HEK293T (cell line): ENCODE measurements at regions not wholly inside any gene's neighbourhood (a gene's known extent, or its start where the extent isn't known, plus 50 kb on each side); places are given as distances from the start of the nearest gene placed in this dataset.
A peak's percentile ranks its signal among the peaks of the same experiment; 100 is the strongest.

Source experiments
- CTCF ChIA-PET: fragments of 350-600 bp; formaldehyde crosslinking; extraction: SDS; loops from one replicate; lab custom pipeline; 2021; ENCODE audit warnings: antibody characterized with exemption, inconsistent platforms; lab: Yijun Ruan, JAX
- POLR2A ChIA-PET: fragments of 350-600 bp; formaldehyde crosslinking; extraction: SDS; loops from one replicate; lab custom pipeline; 2020; ENCODE audit warnings: antibody characterized with exemption, inconsistent platforms; lab: Yijun Ruan, JAX
- DNase-seq: peaks from one replicate; pipeline ENCODE4 v3.0.0; 2012; ENCODE audit warnings: mixed read lengths; ENCODE audit errors: extremely low spot score
- ARNT ChIP-seq: fragments of 450-650 bp; IDR thresholded peaks from 2 replicates; pipeline ENCODE4 v1.6.1; 2017; ENCODE audit warnings: mild to moderate bottlenecking
- BHLHE40 ChIP-seq: fragments of 450-650 bp; IDR thresholded peaks from 2 replicates; pipeline ENCODE4 v1.6.1; 2016; ENCODE audit warnings: mild to moderate bottlenecking, moderate library complexity, borderline replicate concordance
- CTBP1 ChIP-seq: fragments of 450-650 bp; IDR thresholded peaks from 2 replicates; pipeline ENCODE4 v1.6.1; 2016; ENCODE audit warnings: borderline replicate concordance
- ELF4 ChIP-seq: fragments of 450-650 bp; IDR thresholded peaks from 2 replicates; pipeline ENCODE4 v1.6.1; 2017; ENCODE audit warnings: antibody characterized with exemption
- FOXA1 ChIP-seq: fragments of 450-650 bp; IDR thresholded peaks from 2 replicates; pipeline ENCODE4 v1.6.1; 2016; ENCODE audit warnings: mild to moderate bottlenecking
- FOXK2 ChIP-seq: fragments of 450-650 bp; IDR thresholded peaks from 2 replicates; pipeline ENCODE4 v1.6.1; 2016; ENCODE audit warnings: mild to moderate bottlenecking
- FOXM1 ChIP-seq: fragments of 450-650 bp; IDR thresholded peaks from 2 replicates; pipeline ENCODE4 v1.6.1; 2017; ENCODE audit warnings: mild to moderate bottlenecking, borderline replicate concordance
- HDGF ChIP-seq: fragments of 450-650 bp; IDR thresholded peaks from 2 replicates; pipeline ENCODE4 v1.6.1; 2017; ENCODE audit warnings: antibody characterized with exemption, borderline replicate concordance
- L3MBTL2 ChIP-seq: fragments of 450-650 bp; conservative IDR thresholded peaks from 2 replicates; pipeline ENCODE4 v1.6.1; 2016; ENCODE audit warnings: mild to moderate bottlenecking
- LEF1 ChIP-seq: fragments of 450-650 bp; IDR thresholded peaks from 2 replicates; pipeline ENCODE4 v1.6.1; 2017; ENCODE audit warnings: mild to moderate bottlenecking, borderline replicate concordance
- NFRKB ChIP-seq: fragments of 450-650 bp; IDR thresholded peaks from 2 replicates; pipeline ENCODE4 v1.6.1; 2016; ENCODE audit warnings: mild to moderate bottlenecking, moderate library complexity
- PKNOX1 ChIP-seq: fragments of 450-650 bp; IDR thresholded peaks from 2 replicates; pipeline ENCODE4 v1.6.1; 2016
- SP1 ChIP-seq: fragments of 450-650 bp; IDR thresholded peaks from 2 replicates; pipeline ENCODE4 v1.6.1; 2017
- SUZ12 ChIP-seq: fragments of 450-650 bp; IDR thresholded peaks from 2 replicates; pipeline ENCODE4 v1.6.1; 2016; ENCODE audit warnings: mild to moderate bottlenecking
- TARDBP ChIP-seq: fragments of 450-650 bp; IDR thresholded peaks from 2 replicates; pipeline ENCODE4 v1.6.1; 2016
- ZNF384 ChIP-seq: fragments of 450-650 bp; IDR thresholded peaks from 2 replicates; pipeline ENCODE4 v1.6.1; 2016

DNA sequence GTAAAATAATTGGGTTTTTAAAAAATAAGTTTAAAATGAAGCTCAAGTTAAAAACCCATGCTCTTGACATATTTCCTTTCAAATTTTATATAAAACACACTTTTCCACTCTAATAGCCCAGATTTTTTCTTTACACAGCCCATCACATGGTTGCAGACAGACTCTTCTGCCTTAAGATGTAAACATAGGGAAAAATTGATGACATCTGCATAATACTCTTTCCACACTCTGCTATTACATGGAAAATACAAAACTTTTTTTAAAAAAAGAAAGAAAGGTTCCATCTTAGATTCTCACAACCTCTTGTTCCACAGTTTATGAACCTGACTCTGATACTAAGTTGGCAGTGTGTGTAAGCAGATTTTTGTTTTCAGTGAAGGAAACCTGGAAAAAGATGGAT lies 120.8 kb upstream of the ZNF648 start:
- POLR2A ChIA-PET = interaction anchor here (1.3 kb wide), 1 partner anchor 210 kb away, joined by 4 read pairs; the partner anchor contains the start of gene GLUL
- CTCF ChIA-PET = no interaction called here

DNA sequence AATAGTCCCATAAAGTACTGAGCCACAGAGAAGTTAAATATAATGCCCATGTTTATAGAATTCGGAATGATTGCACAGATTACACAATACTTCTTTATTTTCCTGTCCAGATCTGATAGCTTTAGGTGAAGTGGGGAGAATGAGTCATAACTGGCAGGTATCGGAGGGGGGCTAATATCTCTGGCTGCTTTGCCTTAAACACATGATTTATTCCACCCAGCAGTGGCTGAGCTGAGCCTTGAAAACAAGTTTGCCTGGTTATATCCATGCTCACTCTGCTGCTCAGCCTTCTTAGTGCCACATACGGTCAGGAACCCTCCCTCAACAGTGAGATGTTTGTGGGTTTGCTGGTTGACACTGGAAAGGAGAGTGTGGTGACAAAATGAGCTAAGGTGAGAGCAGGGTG lies 119.7 kb upstream of the ZNF648 start:
- no peak for DNase-seq
- ChIA-PET POLR2A (interaction anchor here (1.3 kb wide), 1 partner anchor 211 kb away, joined by 4 read pairs; the partner anchor contains the start of gene GLUL), CTCF (no interaction called here)
- TF ChIP-seq ELF4 = no peak
- no peak for TF ChIP-seq FOXM1

More for the DNA sequence above, 120.8 kb upstream of the ZNF648 start:
- DNase-seq = no peak
- TF ChIP-seq PKNOX1 (no peak), NFRKB (no peak), FOXA1 (no peak), TARDBP (no peak)

- POLR2A ChIA-PET = no interaction called here
- CTCF ChIA-PET = no interaction called here
Observed at GRCh38 chr1:182175361-182175931, 113.9 kb upstream of the ZNF648 start.

GRCh38 chr1:182174513-182174855 lies 113.0 kb upstream of the ZNF648 start:
- POLR2A ChIA-PET = no interaction called here
- CTCF ChIA-PET = no interaction called here

More at GRCh38 chr1:182175361-182175931, 113.9 kb upstream of the ZNF648 start:
- DNase-seq = no peak
- no peak for TF ChIP-seq HDGF
- no peak for TF ChIP-seq TARDBP
- TF ChIP-seq CTBP1 = no peak; the same call in 1 of the 2 replicates
- TF ChIP-seq FOXA1 = 0 out of 2 replicates have a peak, but pooled peaks have one; percentile 7
- TF ChIP-seq PKNOX1 = peak; percentile 39
- no peak for TF ChIP-seq ARNT
- no peak for TF ChIP-seq SP1
- TF ChIP-seq ELF4 = no peak
- no peak for TF ChIP-seq L3MBTL2
- no peak for TF ChIP-seq LEF1
- TF ChIP-seq BHLHE40 = no peak
- TF ChIP-seq SUZ12 = no peak

DNA sequence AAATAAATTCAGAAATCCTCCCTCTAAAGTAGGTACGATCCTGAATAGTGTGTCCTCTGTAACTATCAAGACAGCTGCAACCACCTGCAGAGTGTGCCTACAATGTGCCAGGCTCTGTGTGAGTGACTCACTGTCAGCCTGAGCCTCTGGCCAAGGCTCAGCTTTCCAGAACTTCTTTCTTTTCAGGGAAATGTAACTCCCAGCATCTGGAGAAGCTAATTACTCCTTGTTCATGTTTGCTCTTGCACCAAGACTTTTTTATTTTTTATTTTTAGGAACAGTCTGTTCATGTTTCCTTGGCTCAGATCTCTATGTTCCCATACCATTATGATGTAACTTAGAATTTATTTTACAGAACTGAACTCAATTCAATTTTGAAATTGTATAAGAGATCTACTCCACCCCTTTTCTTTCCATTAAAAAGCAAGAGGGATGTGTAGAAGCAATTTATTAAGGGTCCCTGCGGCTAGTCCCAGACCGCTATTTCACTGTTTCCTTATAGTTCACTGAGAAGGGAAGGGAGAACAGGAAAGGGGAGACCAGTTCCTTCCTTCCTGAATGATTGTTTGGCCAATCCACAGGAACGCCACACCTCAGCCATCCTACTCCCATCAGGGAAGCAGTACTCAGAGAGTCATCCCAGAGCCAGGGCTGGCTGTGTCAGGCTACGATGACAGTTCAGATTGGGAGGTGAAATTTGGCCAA lies 112.4 kb upstream of the ZNF648 start:
- DNase-seq = no peak
- ChIA-PET POLR2A (no interaction called here), CTCF (no interaction called here)
- TF ChIP-seq SUZ12 (no peak), ELF4 (no peak), LEF1 (no peak), BHLHE40 (no peak), ZNF384 (no peak), HDGF (no peak), FOXA1 (no peak), NFRKB (no peak)

More at GRCh38 chr1:182174513-182174855, 113.0 kb upstream of the ZNF648 start:
- no peak for TF ChIP-seq NFRKB
- no peak for TF ChIP-seq ELF4
- no peak for TF ChIP-seq BHLHE40
- no peak for TF ChIP-seq TARDBP
- TF ChIP-seq FOXA1 = no peak
- TF ChIP-seq ZNF384 = no peak
- TF ChIP-seq CTBP1 = no peak
- no peak for TF ChIP-seq LEF1
- no peak for TF ChIP-seq SUZ12
- TF ChIP-seq PKNOX1 = no peak
- no peak for TF ChIP-seq FOXK2
- TF ChIP-seq HDGF = no peak
- no peak for TF ChIP-seq SP1
- TF ChIP-seq FOXM1 = no peak
- no peak for TF ChIP-seq L3MBTL2
- TF ChIP-seq ARNT = no peak
- DNase-seq = no peak

GRCh38 chr1:182172699-182173098 lies 111.2 kb upstream of the ZNF648 start:
- POLR2A ChIA-PET = no interaction called here

More at GRCh38 chr1:182172699-182173098, 111.2 kb upstream of the ZNF648 start:
- CTCF ChIA-PET = no interaction called here
- no peak for TF ChIP-seq BHLHE40
- TF ChIP-seq ZNF384 = no peak
- TF ChIP-seq HDGF = no peak
- TF ChIP-seq NFRKB = no peak
- TF ChIP-seq LEF1 = no peak
- TF ChIP-seq FOXK2 = no peak
- no peak for TF ChIP-seq TARDBP
- TF ChIP-seq FOXM1 = no peak
- TF ChIP-seq FOXA1 = no peak
- no peak for DNase-seq
